Lung microvascular endothelial cell (primary cell): ENCODE measurements at regions not wholly inside any gene's neighbourhood (a gene's known extent, or its start where the extent isn't known, plus 50 kb on each side); places are given as distances from the start of the nearest gene placed in this dataset.
"Not testable (repeated sequence)": the region's sequence is repeated elsewhere in the genome, so short reads cannot be mapped to it uniquely, and the experiment has no call there.

Experiments used
- DNase-seq, 2 donors: peaks; one replicate each; pipeline versions ENCODE4 v3.0.0 to v3.0.0-alpha.2; 2010; ENCODE audit warnings: low read depth in 2 of 2

DNA sequence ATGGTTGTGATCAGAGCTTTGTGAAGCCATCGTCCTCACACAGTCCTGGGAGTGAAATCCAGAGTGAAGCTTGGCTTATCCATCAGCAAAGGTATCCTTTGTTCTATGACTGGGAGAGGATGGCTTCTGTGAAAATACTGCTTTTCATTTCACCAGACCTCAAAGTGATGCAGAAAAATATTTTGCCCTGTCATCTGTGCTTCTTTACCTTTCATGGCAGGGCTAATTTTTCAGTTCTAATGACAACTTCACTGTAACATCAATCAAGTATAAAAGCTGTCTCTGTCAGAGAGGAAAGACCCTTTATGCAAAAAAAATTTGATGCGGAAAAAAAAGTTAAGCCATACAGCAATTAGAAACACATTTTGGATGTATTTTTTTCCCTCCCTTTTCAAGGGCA is 468.1 kb upstream of the ADARB2 start:
- DNase-seq: no peak

GRCh38 chr10:2202401-2202800 is 465.1 kb upstream of the ADARB2 start:
- DNase-seq: no peak

GRCh38 chr10:2201534-2202099 is 464.3 kb upstream of the ADARB2 start:
- DNase-seq: no peak

- no peak for DNase-seq
Measured at GRCh38 chr10:2197663-2198062, 460.3 kb upstream of the ADARB2 start.

DNA sequence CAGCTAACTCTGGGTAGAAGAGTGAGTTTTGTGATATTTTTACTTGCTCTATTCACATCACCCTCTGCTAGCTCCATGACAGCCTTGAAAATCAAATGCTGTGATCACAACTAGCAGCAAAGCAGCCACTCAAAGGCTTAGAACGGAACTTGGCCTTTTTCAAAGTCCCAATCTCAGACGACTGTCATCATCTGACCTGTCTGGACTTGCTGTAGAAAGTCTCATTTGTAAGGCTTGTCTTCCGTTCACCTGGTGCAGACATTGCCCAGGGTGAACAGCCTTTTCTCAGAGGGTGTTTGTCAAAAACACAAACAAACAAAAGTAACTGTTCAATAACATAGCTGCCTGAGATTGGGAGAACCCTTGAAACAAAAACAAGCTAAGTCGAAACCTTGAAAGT is 458.9 kb upstream of the ADARB2 start:
- DNase-seq: no peak

DNA sequence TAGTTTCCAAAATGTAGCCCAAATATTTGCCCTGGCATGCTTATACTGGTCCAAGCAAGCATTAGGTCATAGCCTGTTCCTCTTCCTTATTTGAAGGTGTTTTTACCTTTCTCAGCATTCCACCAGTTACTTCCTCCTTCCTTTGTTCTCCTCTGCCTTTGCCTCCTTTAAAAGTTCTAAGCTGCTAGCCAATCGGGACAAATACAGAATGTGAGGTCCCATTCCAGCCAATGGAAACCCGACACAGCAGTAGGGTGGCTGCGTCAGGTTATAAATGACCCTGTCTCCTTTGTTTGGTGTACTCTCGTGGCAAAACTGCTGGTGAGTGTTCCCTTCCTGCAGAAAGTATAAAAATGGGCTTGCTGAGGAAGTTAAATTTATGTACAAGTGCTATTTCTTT is 452.0 kb upstream of the ADARB2 start:
- DNase-seq: not testable (repeated sequence)

GRCh38 chr10:2188371-2188770 is 451.0 kb upstream of the ADARB2 start:
- DNase-seq: no peak

- no peak for DNase-seq
Measured at GRCh38 chr10:2173327-2173726, 436.0 kb upstream of the ADARB2 start.

DNA sequence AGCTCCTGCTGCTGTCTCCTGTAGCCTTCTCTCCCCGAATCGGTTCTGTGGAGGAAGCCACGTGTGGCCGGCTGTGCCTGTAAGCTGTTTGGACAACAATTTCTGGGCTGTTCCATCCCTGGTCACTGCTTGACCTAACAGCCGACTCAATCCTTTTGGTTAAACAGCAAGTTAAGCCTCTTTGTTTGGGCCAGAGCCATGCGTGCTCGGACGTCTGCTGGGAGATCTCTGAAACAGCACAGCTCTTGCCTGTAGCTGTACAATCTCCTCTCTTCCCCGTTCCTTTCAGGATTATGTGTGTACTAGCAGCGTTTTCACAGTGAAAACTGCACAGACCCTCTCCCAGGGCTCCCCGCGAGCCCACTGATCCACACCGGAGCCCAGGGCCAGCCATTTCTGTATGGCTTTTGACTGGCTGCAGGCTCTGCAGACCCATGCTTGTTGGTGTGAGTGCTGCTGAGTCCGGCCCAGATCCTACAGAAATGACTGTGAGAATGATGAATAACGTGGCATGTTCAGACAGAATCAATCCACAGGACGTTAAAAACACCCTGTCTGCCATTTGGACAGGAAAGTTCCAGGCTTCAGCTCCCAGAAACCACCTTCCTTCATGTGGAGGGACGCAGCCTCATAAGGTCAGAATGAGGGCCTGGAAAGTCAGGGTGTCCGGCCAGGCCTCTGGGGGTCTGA is 428.6 kb upstream of the ADARB2 start:
- DNase-seq: no peak

- DNase-seq: no peak
Measured at GRCh38 chr10:2150288-2150687, 413.0 kb upstream of the ADARB2 start.

GRCh38 chr10:2145926-2146478 is 408.7 kb upstream of the ADARB2 start:
- DNase-seq: no peak

DNA sequence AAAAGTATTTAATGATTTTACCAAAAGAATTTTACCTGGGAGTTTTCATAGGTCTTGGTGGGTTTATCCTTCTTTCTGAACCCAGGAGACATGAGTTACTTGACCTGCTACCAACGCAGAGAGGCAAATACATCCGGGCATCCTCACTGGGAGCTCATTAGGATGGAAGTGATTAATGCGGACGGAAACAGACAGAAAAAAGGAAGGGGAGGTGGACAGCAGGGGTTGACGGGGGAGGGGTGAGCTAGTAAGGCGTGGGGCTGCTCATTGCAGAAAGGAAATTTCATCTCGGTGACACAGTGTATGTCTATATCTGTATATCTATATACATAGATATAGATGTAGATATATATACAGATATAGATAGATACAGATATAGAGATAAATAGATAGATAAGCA is 408.2 kb upstream of the ADARB2 start:
- no peak for DNase-seq

DNA sequence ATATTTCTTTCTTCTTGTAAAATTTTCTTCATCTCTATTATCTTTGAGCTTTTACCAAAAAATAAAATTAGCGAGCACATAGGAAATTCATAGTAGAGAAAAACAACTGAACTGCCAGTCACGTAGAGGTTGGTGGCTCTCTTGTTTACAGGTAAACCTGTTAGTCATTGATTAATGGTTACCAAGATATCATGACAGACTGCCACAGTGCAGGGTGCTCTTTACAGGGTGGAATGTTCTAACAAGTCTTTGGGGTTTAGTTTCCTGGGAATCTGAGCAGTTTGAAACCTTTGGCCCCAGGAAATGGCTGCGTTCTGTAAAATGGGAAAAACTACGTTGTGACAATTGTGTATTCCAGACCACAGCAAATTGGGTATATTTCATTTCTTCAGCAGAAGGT is 407.3 kb upstream of the ADARB2 start:
- no peak for DNase-seq

GRCh38 chr10:2143213-2143835 is 406.0 kb upstream of the ADARB2 start:
- DNase-seq: no peak

DNA sequence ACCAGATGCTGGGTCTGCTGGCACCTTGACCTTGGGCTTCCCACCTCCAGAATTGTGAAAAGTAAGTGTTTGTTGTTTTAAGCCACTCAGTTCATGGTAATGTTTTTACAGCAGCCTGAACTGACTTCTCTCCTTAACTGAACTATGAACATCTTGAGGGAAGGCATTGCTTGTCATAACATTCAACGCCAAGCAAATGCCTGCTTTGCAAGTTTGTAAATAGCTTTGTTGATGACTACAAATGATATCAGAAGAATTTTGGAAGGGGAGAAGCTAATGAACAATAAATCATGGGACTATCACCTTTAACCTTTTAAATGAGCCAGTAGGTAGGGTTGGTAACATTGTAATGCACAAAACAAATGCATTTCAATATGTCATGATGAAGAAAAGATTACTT is 402.4 kb upstream of the ADARB2 start:
- DNase-seq: no peak

GRCh38 chr10:2137549-2138174 is 400.3 kb upstream of the ADARB2 start:
- DNase-seq: no peak

GRCh38 chr10:2130705-2131305 is 393.5 kb upstream of the ADARB2 start:
- DNase-seq: no peak

DNA sequence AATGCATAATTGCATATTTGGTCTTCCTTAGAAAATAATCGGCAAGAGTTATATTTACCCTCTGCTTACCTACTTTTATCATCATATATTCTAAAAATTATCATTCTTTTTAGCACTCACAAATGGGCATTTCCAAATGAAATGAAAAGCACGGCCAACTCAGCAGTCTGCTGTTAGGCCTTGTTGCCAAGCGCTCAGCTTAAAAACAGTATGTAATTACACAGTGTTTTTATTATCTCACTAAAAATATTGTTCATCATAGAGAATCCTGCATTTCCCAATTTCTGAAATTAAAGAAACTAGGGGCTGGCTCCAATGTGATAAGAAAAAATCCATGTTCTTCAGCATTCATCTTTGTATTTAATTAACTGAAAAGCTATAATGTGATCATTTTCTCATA is 391.7 kb upstream of the ADARB2 start:
- no peak for DNase-seq

GRCh38 chr10:2124135-2124534 is 386.8 kb upstream of the ADARB2 start:
- no peak for DNase-seq

DNA sequence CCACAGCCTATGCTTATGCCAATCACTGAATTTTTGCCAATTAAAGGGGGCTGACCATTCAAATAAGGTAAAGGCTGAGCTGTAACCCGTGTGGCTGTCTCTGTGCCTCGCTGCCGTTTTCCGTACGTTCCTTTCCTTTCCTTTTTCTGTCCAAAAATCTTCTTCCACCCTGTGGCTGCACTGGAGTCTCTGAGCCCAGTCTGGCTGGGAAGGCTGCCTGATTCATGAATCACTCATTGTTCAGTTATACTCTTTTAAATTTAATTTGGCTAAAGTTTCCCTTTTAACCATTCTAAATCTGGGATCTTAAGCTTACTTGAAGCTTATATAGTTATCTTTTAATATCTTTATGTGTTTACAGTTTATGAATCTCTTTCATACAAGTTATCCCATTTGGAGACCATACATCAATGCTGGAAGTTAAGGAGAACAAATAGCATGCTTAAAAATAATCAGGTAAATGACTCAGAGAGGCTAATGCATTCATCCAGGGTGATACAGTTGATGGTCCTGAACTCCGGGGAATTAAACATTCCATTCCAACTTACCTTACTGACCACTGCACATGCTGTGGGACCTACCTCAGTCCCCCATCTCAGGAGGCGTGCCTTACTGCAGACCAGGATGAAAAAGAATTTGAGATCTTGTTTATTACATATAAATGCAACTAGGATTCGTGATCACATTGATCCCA is 385.3 kb upstream of the ADARB2 start:
- no peak for DNase-seq

- no peak for DNase-seq
Measured at GRCh38 chr10:2121929-2122328, 384.6 kb upstream of the ADARB2 start.
